HCT116 (cell line): ENCODE measurements at regions not wholly inside any gene's neighbourhood (a gene's known extent, or its start where the extent isn't known, plus 50 kb on each side); places are given as distances from the start of the nearest gene placed in this dataset.

Experiments used
- ATAC-seq: fragments of 200-7000 bp; cut with Tn5 transposase; 2 replicates; pipeline ENCODE4 v1.9.1; 2020; ENCODE audit warnings: mild to moderate bottlenecking, moderate library complexity
- BruUV-seq: library from RNA; stranded (reverse); fragments of 400-500 nt; replicated peaks from 2 replicates; lab custom pipeline; 2021; lab: Mats Ljungman, UMichigan
- CTCF ChIA-PET: fragments of 300-600 bp; sonication (Branson Sonifier 250); formaldehyde crosslinking; loops from one replicate; lab custom pipeline; 2021; ENCODE audit warnings: antibody characterized with exemption; lab: Charles Lee
- POLR2A ChIA-PET: fragments of 300-600, 350-600 bp; sonication (Branson Sonifier 250); formaldehyde crosslinking; loops from one replicate; lab custom pipeline; 2021; ENCODE audit warnings: antibody characterized with exemption; lab: Charles Lee
- RAD21 ChIA-PET, 2 experiments: fragments of 300-600 bp; sonication (Branson Sonifier 250); formaldehyde crosslinking; loops; one replicate each; lab custom pipeline; 2023; ENCODE audit warnings: low total read pairs in 2 of 2; ENCODE audit not compliant: uncharacterized antibody in 2 of 2, unreplicated experiment in 2 of 2, low non-redundant PET in 1 of 2; lab: Charles Lee
- DNase-seq: peaks from one replicate; pipeline ENCODE4 v3.0.0-alpha.2; 2010; ENCODE audit warnings: low read depth, low spot score
- H2AFZ ChIP-seq: fragments of 200-600 bp; shearing (Covaris generic), sonication (generic); 2 replicates; pipeline ENCODE4 v1.6.1; 2017; ENCODE audit warnings: low read depth, mixed run types, mixed read lengths, antibody characterized with exemption, low read length; ENCODE audit not compliant: poor library complexity, severe bottlenecking
- H3K27ac ChIP-seq: 2 replicates; pipeline ENCODE4 v1.5.1; 2012; ENCODE audit warnings: low read depth, low read length
- H3K27me3 ChIP-seq: fragments of 200-600 bp; sonication (generic); 2 replicates; pipeline ENCODE4 v1.6.1; 2016; ENCODE audit warnings: mixed run types, low read length, mixed read lengths; ENCODE audit not compliant: insufficient read depth
- H3K36me3 ChIP-seq, 2 experiments: fragments of 200-500 bp in 1 of 2; fragments of 200-600 bp in 1 of 2; sonication (Bioruptor generic) in 1 of 2; sonication (generic) in 1 of 2; 2 replicates each; pipeline versions ENCODE4 v1.5.1 to v1.6.1; 2014 to 2016; ENCODE audit warnings: low read length in 2 of 2, inconsistent platforms in 1 of 2, mixed read lengths in 1 of 2, mixed run types in 1 of 2; ENCODE audit not compliant: insufficient read depth in 2 of 2, control insufficient read depth in 1 of 2
- H3K4me1 ChIP-seq, 2 experiments: fragments of 200-600 bp in 1 of 2; sonication (generic) in 1 of 2; 2 replicates each; pipeline versions ENCODE4 v1.5.1 to v1.6.1; 2012 to 2017; ENCODE audit warnings: low read length in 2 of 2, inconsistent platforms in 1 of 2, mild to moderate bottlenecking in 1 of 2, mixed read lengths in 1 of 2, mixed run types in 1 of 2, moderate library complexity in 1 of 2; ENCODE audit not compliant: insufficient read depth in 2 of 2, control insufficient read depth in 1 of 2
- H3K4me2 ChIP-seq: fragments of 200-600 bp; sonication (generic); 2 replicates; pipeline ENCODE4 v1.6.1; 2017; ENCODE audit warnings: mixed run types, low read length, mixed read lengths
- H3K4me3 ChIP-seq, 2 experiments: fragments of 200-600 bp in 1 of 2; sonication (generic) in 1 of 2; replicated peaks in 1 of 2; 2 replicates each; pipeline ENCODE4 v1.5.1; 2011 to 2016; ENCODE audit warnings: low read length in 2 of 2, control low read depth in 1 of 2, low read depth in 1 of 2, mild to moderate bottlenecking in 1 of 2, mixed read lengths in 1 of 2, mixed run types in 1 of 2
- H3K79me2 ChIP-seq: fragments of 200-600 bp; sonication (generic); 2 replicates; pipeline ENCODE4 v1.6.1; 2017; ENCODE audit warnings: mild to moderate bottlenecking, mixed run types, low read length, moderate library complexity, mixed read lengths; ENCODE audit not compliant: insufficient read depth
- H3K9ac ChIP-seq: fragments of 200-600 bp; sonication (generic); 2 replicates; pipeline ENCODE4 v1.6.1; 2016; ENCODE audit warnings: low read length, mixed read lengths
- H3K9me2 ChIP-seq: fragments of 200-600 bp; sonication (generic), shearing (Covaris generic); 2 replicates; pipeline ENCODE4 v1.6.1; 2017; ENCODE audit warnings: mixed run types, mild to moderate bottlenecking, moderate library complexity; ENCODE audit not compliant: insufficient read depth
- H3K9me3 ChIP-seq, 2 experiments: fragments of 200-500 bp in 1 of 2; fragments of 200-600 bp in 1 of 2; sonication (Bioruptor generic) in 1 of 2; sonication (generic) in 1 of 2; 2 replicates each; pipeline ENCODE4 v1.6.1; 2014 to 2017; ENCODE audit warnings: low read length in 2 of 2, mixed read lengths in 2 of 2, inconsistent platforms in 1 of 2, low read depth in 1 of 2, mild to moderate bottlenecking in 1 of 2, mixed run types in 1 of 2, moderate library complexity in 1 of 2; ENCODE audit not compliant: control insufficient read depth in 1 of 2, insufficient read depth in 1 of 2
- H4K20me1 ChIP-seq: fragments of 200-600 bp; sonication (generic), shearing (Covaris generic); 2 replicates; pipeline ENCODE4 v1.6.1; 2017; ENCODE audit warnings: mixed run types, mild to moderate bottlenecking, moderate library complexity; ENCODE audit not compliant: insufficient read depth
- CEBPB ChIP-seq: IDR thresholded peaks from 2 replicates; pipeline ENCODE4 v1.6.1; 2012; ENCODE audit warnings: low read depth
- ELF1 ChIP-seq: IDR thresholded peaks from 2 replicates; pipeline ENCODE4 v1.6.1; 2012; ENCODE audit warnings: low read depth, borderline replicate concordance
- EZH2 ChIP-seq: fragments of 200-600 bp; sonication (generic); IDR thresholded peaks from 2 replicates; pipeline ENCODE4 v1.6.1; 2017; ENCODE audit warnings: antibody characterized with exemption, mixed run types
- EZH2phosphoT487 ChIP-seq: fragments of 200-600 bp; IDR thresholded peaks from 2 replicates; pipeline ENCODE4 v1.6.1; 2018; ENCODE audit warnings: antibody characterized with exemption, borderline replicate concordance
- FOSL1 ChIP-seq: IDR thresholded peaks from 2 replicates; pipeline ENCODE4 v1.6.1; 2012; ENCODE audit warnings: low read depth
- MAX ChIP-seq: IDR thresholded peaks from 2 replicates; pipeline ENCODE4 v1.6.1; 2012
- POLR2A ChIP-seq: IDR thresholded peaks from 2 replicates; pipeline ENCODE4 v1.7.0; 2011; ENCODE audit warnings: borderline replicate concordance; ENCODE audit not compliant: insufficient read depth, insufficient read length; ENCODE audit errors: extremely low read depth
- POLR2AphosphoS5 ChIP-seq: IDR thresholded peaks from 2 replicates; pipeline ENCODE4 v1.6.1; 2011; ENCODE audit warnings: mild to moderate bottlenecking, low read depth, low read length, moderate library complexity
- RAD21 ChIP-seq: IDR thresholded peaks from 2 replicates; pipeline ENCODE4 v1.6.1; 2012; ENCODE audit warnings: low read depth, mild to moderate bottlenecking
- REST ChIP-seq: IDR thresholded peaks from 2 replicates; pipeline ENCODE4 v1.6.1; 2012; ENCODE audit warnings: low read depth
- SP1 ChIP-seq: IDR thresholded peaks from 2 replicates; pipeline ENCODE4 v1.6.1; 2012; ENCODE audit warnings: low read depth
- SRF ChIP-seq: IDR thresholded peaks from 2 replicates; pipeline ENCODE4 v1.6.1; 2012; ENCODE audit warnings: low read depth
- TCF7L2 ChIP-seq: IDR thresholded peaks from 2 replicates; pipeline ENCODE4 v1.7.0; 2011; ENCODE audit warnings: borderline replicate concordance, inconsistent platforms; ENCODE audit not compliant: insufficient read depth, insufficient read length; ENCODE audit errors: extremely low read depth
- ZFX ChIP-seq: fragments of 450-650 bp; IDR thresholded peaks from 2 replicates; pipeline ENCODE4 v1.6.1; 2017
- intact Hi-C: fragments of 100-400 bp; cut with micrococcal nuclease; formaldehyde crosslinking; loops from 2 replicates; pipeline ENCODE4 v1.10.0; 2022
- TF ChIP-seq, protein P1 (sequence below): IDR thresholded peaks from 2 replicates; pipeline ENCODE4 v1.6.1; 2012
- TF ChIP-seq, protein P2 (sequence below), 3 experiments: fragments of 200-600 bp in 1 of 3; sonication (generic) in 1 of 3; IDR thresholded peaks in 2 of 3; conservative IDR thresholded peaks in 1 of 3; 2 replicates each; pipeline ENCODE4 v1.5.1; 2012 to 2017; ENCODE audit warnings: low read depth in 2 of 3, low read length in 2 of 3, antibody characterized with exemption in 1 of 3, borderline replicate concordance in 1 of 3, control low read depth in 1 of 3, mild to moderate bottlenecking in 1 of 3, mixed read lengths in 1 of 3, mixed run types in 1 of 3, moderate library complexity in 1 of 3; ENCODE audit not compliant: insufficient read depth in 1 of 3

GRCh38 chr19:28605501-28606268 lies 607.3 kb downstream of the UQCRFS1 start:
- H3K9me3 ChIP-seq: peaks cover 0 to 14% of the 10 kb centered on the region in 2 experiments; a peak in 2 of 4 replicates
- H3K4me2 ChIP-seq: no peak overlapping the region
- no peak for ATAC-seq
- no peaks in the 10 kb centered on the region for H4K20me1 ChIP-seq
- intact Hi-C loops: no loop called here
- ChIA-PET POLR2A (no interaction called here), CTCF (no interaction called here), RAD21 (no interaction called here)
- no peak for DNase-seq
- H2AFZ ChIP-seq: no peak overlapping the region
- H3K4me1 ChIP-seq: no peaks in the 10 kb centered on the region
- no peaks in the 10 kb centered on the region for H3K27me3 ChIP-seq
- no TSS peak for BruUV-seq
- H3K27ac ChIP-seq: no peak overlapping the region
- no peaks in the 10 kb centered on the region for H3K79me2 ChIP-seq
- no peaks in the 10 kb centered on the region for H3K9me2 ChIP-seq
- H3K4me3 ChIP-seq: no peak overlapping the region
- no peaks in the 10 kb centered on the region for H3K36me3 ChIP-seq
- no peak overlapping the region for H3K9ac ChIP-seq
- TF ChIP-seq FOSL1 (no peak), POLR2A (no peak), SP1 (no peak), EZH2phosphoT487 (no peak), SRF (no peak), CEBPB (no peak), RAD21 (no peak), EZH2 (no peak), POLR2AphosphoS5 (no peak), ELF1 (no peak), REST (no peak), TCF7L2 (no peak), MAX (no peak), ZFX (no peak)
- TF ChIP-seq, protein P1, sequence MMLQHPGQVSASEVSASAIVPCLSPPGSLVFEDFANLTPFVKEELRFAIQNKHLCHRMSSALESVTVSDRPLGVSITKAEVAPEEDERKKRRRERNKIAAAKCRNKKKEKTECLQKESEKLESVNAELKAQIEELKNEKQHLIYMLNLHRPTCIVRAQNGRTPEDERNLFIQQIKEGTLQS: no peak
- TF ChIP-seq, protein P2, sequence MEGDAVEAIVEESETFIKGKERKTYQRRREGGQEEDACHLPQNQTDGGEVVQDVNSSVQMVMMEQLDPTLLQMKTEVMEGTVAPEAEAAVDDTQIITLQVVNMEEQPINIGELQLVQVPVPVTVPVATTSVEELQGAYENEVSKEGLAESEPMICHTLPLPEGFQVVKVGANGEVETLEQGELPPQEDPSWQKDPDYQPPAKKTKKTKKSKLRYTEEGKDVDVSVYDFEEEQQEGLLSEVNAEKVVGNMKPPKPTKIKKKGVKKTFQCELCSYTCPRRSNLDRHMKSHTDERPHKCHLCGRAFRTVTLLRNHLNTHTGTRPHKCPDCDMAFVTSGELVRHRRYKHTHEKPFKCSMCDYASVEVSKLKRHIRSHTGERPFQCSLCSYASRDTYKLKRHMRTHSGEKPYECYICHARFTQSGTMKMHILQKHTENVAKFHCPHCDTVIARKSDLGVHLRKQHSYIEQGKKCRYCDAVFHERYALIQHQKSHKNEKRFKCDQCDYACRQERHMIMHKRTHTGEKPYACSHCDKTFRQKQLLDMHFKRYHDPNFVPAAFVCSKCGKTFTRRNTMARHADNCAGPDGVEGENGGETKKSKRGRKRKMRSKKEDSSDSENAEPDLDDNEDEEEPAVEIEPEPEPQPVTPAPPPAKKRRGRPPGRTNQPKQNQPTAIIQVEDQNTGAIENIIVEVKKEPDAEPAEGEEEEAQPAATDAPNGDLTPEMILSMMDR (IDR thresholded peaks at IDR 0.05 in 2 of 3, conservative IDR thresholded peaks at IDR 0.05 in 1 of 3; ENCODE audit: borderline replicate concordance in 1 of 3, insufficient read depth in 1 of 3, low read depth in 2 of 3, low read length in 2 of 3): no peak
